NB4 (cell line): ENCODE measurements at regions not wholly inside any gene's neighbourhood (a gene's known extent, or its start where the extent isn't known, plus 50 kb on each side); places are given as distances from the start of the nearest gene placed in this dataset.

Experiments
- CTCF ChIP-seq: IDR thresholded peaks from one replicate; pipeline ENCODE4 v1.5.1; 2012; ENCODE audit warnings: low read depth, low read length
- MYC ChIP-seq: IDR thresholded peaks from 2 replicates; pipeline ENCODE4 v1.6.1; 2011; ENCODE audit warnings: low read depth, low read length
- POLR2A ChIP-seq: IDR thresholded peaks from 2 replicates; pipeline ENCODE4 v1.6.1; 2011; ENCODE audit warnings: mild to moderate bottlenecking; ENCODE audit not compliant: insufficient read length; ENCODE audit errors: extremely low read depth
- TF ChIP-seq, protein P1 (sequence below): IDR thresholded peaks from 2 replicates; pipeline ENCODE4 v1.6.1; 2011; ENCODE audit warnings: low read depth, low read length

- TF ChIP-seq POLR2A (no peak), CTCF (no peak), MYC (no peak)
- TF ChIP-seq, protein P1, sequence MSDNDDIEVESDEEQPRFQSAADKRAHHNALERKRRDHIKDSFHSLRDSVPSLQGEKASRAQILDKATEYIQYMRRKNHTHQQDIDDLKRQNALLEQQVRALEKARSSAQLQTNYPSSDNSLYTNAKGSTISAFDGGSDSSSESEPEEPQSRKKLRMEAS: no peak
Measured at GRCh38 chr5:52632281-52632680, 155.4 kb upstream of the ITGA1 start.
